OCI-LY7 (cell line): ENCODE measurements at regions not wholly inside any gene's neighbourhood (a gene's known extent, or its start where the extent isn't known, plus 50 kb on each side); places are given as distances from the start of the nearest gene placed in this dataset.

Source experiments
- CTCF ChIP-seq: fragments of 200-600 bp; sonication (generic); conservative IDR thresholded peaks from 2 replicates; pipeline ENCODE4 v1.5.1; 2014; ENCODE audit warnings: mild to moderate bottlenecking, antibody characterized with exemption, low read length, moderate library complexity, mixed read lengths
- EZH2phosphoT487 ChIP-seq: fragments of 200-600 bp; sonication (generic); IDR thresholded peaks from 2 replicates; pipeline ENCODE4 v1.6.1; 2018; ENCODE audit warnings: low read depth, borderline replicate concordance, mild to moderate bottlenecking, mixed run types, antibody characterized with exemption, low read length, moderate library complexity, mixed read lengths

DNA sequence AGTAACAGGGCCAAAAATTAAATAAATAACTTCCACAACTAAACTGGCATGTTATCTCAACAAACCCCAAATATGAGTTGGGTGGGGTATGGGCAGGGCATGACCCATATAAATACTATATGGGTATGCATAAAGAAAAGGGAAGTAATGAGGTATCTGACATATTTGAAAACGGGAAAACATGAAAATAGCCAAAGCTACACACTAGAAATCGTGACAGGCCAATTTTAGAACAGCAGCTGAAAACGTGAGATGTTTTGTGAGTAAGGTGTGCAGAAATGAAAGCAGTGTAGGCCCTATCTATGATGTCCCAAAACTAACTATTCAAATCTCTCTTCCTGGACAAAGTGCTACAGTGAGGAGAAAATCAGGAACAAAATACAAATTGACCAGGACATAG, 537.9 kb upstream of the NR5A2 start:
- TF ChIP-seq CTCF (no peak), EZH2phosphoT487 (no peak)
